GM18861 (cell line): ENCODE measurements at regions not wholly inside any gene's neighbourhood (a gene's known extent, or its start where the extent isn't known, plus 50 kb on each side); places are given as distances from the start of the nearest gene placed in this dataset.
A peak's percentile ranks its signal among the peaks of the same experiment; 100 is the strongest.
"Not testable (repeated sequence)": the region's sequence is repeated elsewhere in the genome, so short reads cannot be mapped to it uniquely, and the experiment has no call there.

Experiments used
- ATAC-seq: cut with Tn5 transposase; IDR thresholded peaks from one replicate; pipeline ENCODE4 v1.9.1; 2021; ENCODE audit not compliant: unreplicated experiment

- ATAC-seq, result peak; percentile 89
Observed at GRCh38 chr10:30736685-30737232, 107.2 kb upstream of the LYZL2 start.

GRCh38 chr10:30734901-30735300, 105.3 kb upstream of the LYZL2 start:
- no peak for ATAC-seq

GRCh38 chr10:30732671-30733070, 103.1 kb upstream of the LYZL2 start:
- ATAC-seq, result no peak

- ATAC-seq, result no peak
Observed at GRCh38 chr10:30731963-30732362, 102.4 kb upstream of the LYZL2 start.

GRCh38 chr10:30730306-30730705, 100.8 kb upstream of the LYZL2 start:
- ATAC-seq, result no peak

GRCh38 chr10:30728766-30729165, 99.2 kb upstream of the LYZL2 start:
- no peak for ATAC-seq

GRCh38 chr10:30728127-30728526, 98.6 kb upstream of the LYZL2 start:
- no peak for ATAC-seq

- no peak for ATAC-seq
Observed at GRCh38 chr10:30727524-30727923, 98.0 kb upstream of the LYZL2 start.

GRCh38 chr10:30726783-30727414, 97.3 kb upstream of the LYZL2 start:
- peak; percentile 70 for ATAC-seq

GRCh38 chr10:30725661-30726060, 96.1 kb upstream of the LYZL2 start:
- no peak for ATAC-seq

- no peak for ATAC-seq
Observed at GRCh38 chr10:30724296-30724695, 94.7 kb upstream of the LYZL2 start.

GRCh38 chr10:30722956-30723620, 93.5 kb upstream of the LYZL2 start:
- ATAC-seq, result no peak

GRCh38 chr10:30719832-30720231, 90.3 kb upstream of the LYZL2 start:
- ATAC-seq, result no peak

- ATAC-seq, result no peak
Observed at GRCh38 chr10:30709700-30710358, 80.3 kb upstream of the LYZL2 start.

- ATAC-seq, result no peak
Observed at GRCh38 chr10:30709229-30709628, 79.7 kb upstream of the LYZL2 start.

- no peak for ATAC-seq
Observed at GRCh38 chr10:30708234-30708633, 78.7 kb upstream of the LYZL2 start.

GRCh38 chr10:30706189-30706588, 76.6 kb upstream of the LYZL2 start:
- ATAC-seq, result not testable (repeated sequence)

- peak; percentile 19 for ATAC-seq
Observed at GRCh38 chr10:30705625-30706149, 76.1 kb upstream of the LYZL2 start.

GRCh38 chr10:30705101-30705624, 75.6 kb upstream of the LYZL2 start:
- peak; percentile 28 for ATAC-seq

- ATAC-seq, result not testable (repeated sequence)
Observed at GRCh38 chr10:30704601-30705100, 75.1 kb upstream of the LYZL2 start.

GRCh38 chr10:30704026-30704600, 74.6 kb upstream of the LYZL2 start:
- ATAC-seq, result no peak
